ENCODE measurements at regions not wholly inside any gene's neighbourhood (a gene's known extent, or its start where the extent isn't known, plus 50 kb on each side); places are given as distances from the start of the nearest gene placed in this dataset.

GRCh38 chr9:26723486-26723885, 169.1 kb downstream of the CAAP1 start:
- Histone ChIP-seq H3K79me2 (ENCODE audit: control insufficient read depth, low read length) (no peaks in the 10 kb centered on the region), H3K9me2 (replicated peaks; ENCODE audit: control insufficient read depth, low read length) (no peaks in the 10 kb centered on the region), H3K27ac (ENCODE audit: low read depth, low read length) (no peak overlapping the region), H4K20me1 (ENCODE audit: control insufficient read depth, insufficient read depth, low read depth, low read length) (no peaks in the 10 kb centered on the region), H3K27me3 (ENCODE audit: control insufficient read depth, low read length) (peaks cover 4% of the 10 kb centered on the region; the same call in 1 of the 2 replicates), H3F3A (ENCODE audit: control insufficient read depth, insufficient read depth) (no peaks in the 10 kb centered on the region), H3K4me2 (ENCODE audit: low read length) (no peak overlapping the region), H3K36me3 (ENCODE audit: control insufficient read depth, low read length) (no peaks in the 10 kb centered on the region), H3K4me3 (ENCODE audit: low read length) (no peak overlapping the region), H3K4me1 (ENCODE audit: control insufficient read depth, low read length) (no peaks in the 10 kb centered on the region), H3K9me3 (ENCODE audit: control insufficient read depth, insufficient read depth, low read length) (no peaks in the 10 kb centered on the region)
- TF ChIP-seq CTCF (IDR thresholded peaks at IDR 0.05; ENCODE audit: low read depth, low read length, poor library complexity, severe bottlenecking) (peak; percentile 51), EZH2phosphoT487 (IDR thresholded peaks at IDR 0.05; ENCODE audit: borderline replicate concordance, low read length) (no peak)

GRCh38 chr9:26722755-26723154, 169.8 kb downstream of the CAAP1 start:
- Histone ChIP-seq H3K4me1 (ENCODE audit: control insufficient read depth, low read length) (no peaks in the 10 kb centered on the region), H3K27me3 (ENCODE audit: control insufficient read depth, low read length) (peaks cover 4% of the 10 kb centered on the region; the same call in 1 of the 2 replicates), H3F3A (ENCODE audit: control insufficient read depth, insufficient read depth) (no peaks in the 10 kb centered on the region), H3K9me2 (replicated peaks; ENCODE audit: control insufficient read depth, low read length) (no peaks in the 10 kb centered on the region), H3K4me2 (ENCODE audit: low read length) (no peak overlapping the region), H3K9me3 (ENCODE audit: control insufficient read depth, insufficient read depth, low read length) (no peaks in the 10 kb centered on the region), H3K36me3 (ENCODE audit: control insufficient read depth, low read length) (no peaks in the 10 kb centered on the region), H3K27ac (ENCODE audit: low read depth, low read length) (no peak overlapping the region), H3K79me2 (ENCODE audit: control insufficient read depth, low read length) (no peaks in the 10 kb centered on the region), H4K20me1 (ENCODE audit: control insufficient read depth, insufficient read depth, low read depth, low read length) (no peaks in the 10 kb centered on the region), H3K4me3 (ENCODE audit: low read length) (no peak overlapping the region)
- TF ChIP-seq EZH2phosphoT487 (IDR thresholded peaks at IDR 0.05; ENCODE audit: borderline replicate concordance, low read length), result no peak
- TF ChIP-seq CTCF (IDR thresholded peaks at IDR 0.05; ENCODE audit: low read depth, low read length, poor library complexity, severe bottlenecking), result no peak

GRCh38 chr9:26710008-26710407, 182.6 kb downstream of the CAAP1 start:
- Histone ChIP-seq H3K4me3 (ENCODE audit: low read length) (no peak overlapping the region), H3K27ac (ENCODE audit: low read depth, low read length) (no peak overlapping the region), H3K4me1 (ENCODE audit: control insufficient read depth, low read length) (no peaks in the 10 kb centered on the region), H4K20me1 (ENCODE audit: control insufficient read depth, insufficient read depth, low read depth, low read length) (no peaks in the 10 kb centered on the region), H3K9me3 (ENCODE audit: control insufficient read depth, insufficient read depth, low read length) (no peaks in the 10 kb centered on the region), H3K27me3 (ENCODE audit: control insufficient read depth, low read length) (no peaks in the 10 kb centered on the region), H3K9me2 (replicated peaks; ENCODE audit: control insufficient read depth, low read length) (no peaks in the 10 kb centered on the region), H3K36me3 (ENCODE audit: control insufficient read depth, low read length) (no peaks in the 10 kb centered on the region), H3K4me2 (ENCODE audit: low read length) (no peak overlapping the region), H3K79me2 (ENCODE audit: control insufficient read depth, low read length) (no peaks in the 10 kb centered on the region), H3F3A (ENCODE audit: control insufficient read depth, insufficient read depth) (no peaks in the 10 kb centered on the region)
- TF ChIP-seq EZH2phosphoT487 (IDR thresholded peaks at IDR 0.05; ENCODE audit: borderline replicate concordance, low read length), result no peak
- no peak for TF ChIP-seq CTCF (IDR thresholded peaks at IDR 0.05; ENCODE audit: low read depth, low read length, poor library complexity, severe bottlenecking)
